ENCODE measurements at regions not wholly inside any gene's neighbourhood (a gene's known extent, or its start where the extent isn't known, plus 50 kb on each side); places are given as distances from the start of the nearest gene placed in this dataset.

DNA sequence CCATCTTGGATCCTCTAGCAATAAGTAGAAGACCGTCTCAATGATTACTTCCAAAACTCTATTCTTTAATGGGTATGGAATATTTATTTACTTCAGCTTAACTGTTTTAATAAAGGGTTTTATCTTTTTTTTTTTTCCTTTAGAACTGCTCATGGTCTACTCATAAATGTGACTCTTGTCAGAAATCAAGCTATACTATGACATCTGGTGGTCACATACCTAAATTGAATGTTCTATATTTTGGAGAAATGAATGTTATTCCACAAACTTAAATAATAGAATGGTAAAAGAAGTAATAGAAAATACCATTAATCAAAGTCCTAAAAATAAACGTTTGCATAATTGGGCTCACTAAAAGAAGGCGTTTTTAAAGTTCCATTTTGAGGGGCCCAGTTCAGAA is 131.2 kb upstream of the PLCXD3 start:
- TF ChIP-seq POLR2A (IDR thresholded peaks at IDR 0.05) = no peak
- TF ChIP-seq, protein P1, sequence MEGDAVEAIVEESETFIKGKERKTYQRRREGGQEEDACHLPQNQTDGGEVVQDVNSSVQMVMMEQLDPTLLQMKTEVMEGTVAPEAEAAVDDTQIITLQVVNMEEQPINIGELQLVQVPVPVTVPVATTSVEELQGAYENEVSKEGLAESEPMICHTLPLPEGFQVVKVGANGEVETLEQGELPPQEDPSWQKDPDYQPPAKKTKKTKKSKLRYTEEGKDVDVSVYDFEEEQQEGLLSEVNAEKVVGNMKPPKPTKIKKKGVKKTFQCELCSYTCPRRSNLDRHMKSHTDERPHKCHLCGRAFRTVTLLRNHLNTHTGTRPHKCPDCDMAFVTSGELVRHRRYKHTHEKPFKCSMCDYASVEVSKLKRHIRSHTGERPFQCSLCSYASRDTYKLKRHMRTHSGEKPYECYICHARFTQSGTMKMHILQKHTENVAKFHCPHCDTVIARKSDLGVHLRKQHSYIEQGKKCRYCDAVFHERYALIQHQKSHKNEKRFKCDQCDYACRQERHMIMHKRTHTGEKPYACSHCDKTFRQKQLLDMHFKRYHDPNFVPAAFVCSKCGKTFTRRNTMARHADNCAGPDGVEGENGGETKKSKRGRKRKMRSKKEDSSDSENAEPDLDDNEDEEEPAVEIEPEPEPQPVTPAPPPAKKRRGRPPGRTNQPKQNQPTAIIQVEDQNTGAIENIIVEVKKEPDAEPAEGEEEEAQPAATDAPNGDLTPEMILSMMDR (IDR thresholded peaks at IDR 0.05) = no peak
